ENCODE measurements at regions not wholly inside any gene's neighbourhood (a gene's known extent, or its start where the extent isn't known, plus 50 kb on each side); places are given as distances from the start of the nearest gene placed in this dataset.
"Not testable (repeated sequence)": the region's sequence is repeated elsewhere in the genome, so short reads cannot be mapped to it uniquely, and the experiment has no call there.

- Histone ChIP-seq H3K36me3 (no peaks in the 10 kb centered on the region), H3K4me3 (ENCODE audit: low read depth, low read length) (no peak overlapping the region), H3K4me1 (no peaks in the 10 kb centered on the region), H3K9me3 (no peaks in the 10 kb centered on the region), H3K27me3 (no peaks in the 10 kb centered on the region)
- no peak for TF ChIP-seq CTCF (IDR thresholded peaks at IDR 0.05; ENCODE audit: low read depth, low read length)
- no peak for DNase-seq
These were observed 236.0 kb downstream of the CYRIA start for GRCh38 chr2:16429431-16430145.

DNA sequence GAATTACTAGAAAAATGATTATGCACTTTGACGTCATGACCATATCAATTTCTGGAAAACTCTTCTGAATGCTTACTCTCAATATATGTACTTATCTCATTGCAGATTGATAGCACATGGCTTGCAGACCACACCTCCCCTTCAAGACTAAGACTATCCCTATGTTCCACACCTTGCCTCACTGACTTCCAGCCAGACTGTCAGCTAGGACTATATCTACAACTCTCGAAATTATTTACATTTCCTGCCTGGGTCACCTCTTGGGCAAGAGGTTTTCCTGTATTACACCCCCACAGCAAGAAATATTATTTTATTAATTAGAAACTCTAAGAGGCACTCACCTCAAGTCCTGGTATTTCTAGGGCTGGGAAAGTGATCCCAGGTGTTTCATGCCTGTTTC lies 236.6 kb downstream of the CYRIA start:
- H3K27me3 ChIP-seq, result no peaks in the 10 kb centered on the region
- H3K4me1 ChIP-seq, result no peaks in the 10 kb centered on the region
- no peak for DNase-seq
- TF ChIP-seq CTCF (IDR thresholded peaks at IDR 0.05; ENCODE audit: low read depth, low read length), result no peak
- H3K9me3 ChIP-seq, result no peaks in the 10 kb centered on the region
- no peaks in the 10 kb centered on the region for H3K36me3 ChIP-seq
- no peak overlapping the region for H3K4me3 ChIP-seq (ENCODE audit: low read depth, low read length)

DNA sequence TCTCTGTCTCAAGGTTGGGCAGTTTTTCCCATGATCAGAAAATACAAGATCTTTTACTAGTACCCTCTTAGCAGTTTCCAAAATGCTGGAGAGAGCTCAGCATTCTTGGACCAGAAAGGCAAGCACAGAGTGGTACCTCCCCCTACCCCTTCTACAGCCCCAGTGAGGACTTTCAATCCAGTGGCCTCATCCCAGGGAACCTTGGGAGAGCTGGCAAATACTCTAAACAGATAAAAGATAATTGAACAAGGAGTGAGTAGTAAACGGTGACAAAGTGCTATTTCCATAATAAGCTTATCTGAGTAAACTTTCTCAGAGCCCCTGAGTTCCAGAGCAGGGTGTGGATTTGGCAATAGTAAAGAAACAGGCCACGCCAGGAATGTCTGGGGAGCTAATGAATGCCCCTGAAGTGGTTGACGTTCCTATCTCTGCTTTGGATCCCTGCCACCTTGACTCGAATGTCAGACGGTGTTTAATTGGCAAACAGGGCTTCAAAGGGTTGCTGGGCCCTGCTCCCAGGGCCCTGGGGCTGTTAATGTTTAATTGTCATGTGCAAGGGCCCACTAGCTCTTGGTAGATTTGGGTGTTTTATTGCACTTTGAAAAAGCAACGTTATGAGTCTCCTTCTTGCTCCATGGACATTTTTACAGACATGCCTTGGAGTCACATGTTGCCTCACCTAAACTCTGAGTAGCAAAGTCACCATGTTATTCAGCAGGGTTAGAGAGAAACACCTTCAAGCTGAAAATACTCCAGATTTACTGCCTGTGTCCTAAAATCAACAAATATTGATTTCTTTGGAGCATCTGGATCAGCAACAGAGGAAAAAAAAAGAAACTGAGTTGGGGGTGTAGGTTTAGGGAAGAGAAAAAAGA lies 239.9 kb downstream of the CYRIA start:
- H3K4me3 ChIP-seq (ENCODE audit: low read depth, low read length), result no peak overlapping the region
- no peak for DNase-seq
- H3K9me3 ChIP-seq, result no peaks in the 10 kb centered on the region
- no peaks in the 10 kb centered on the region for H3K4me1 ChIP-seq
- H3K36me3 ChIP-seq, result no peaks in the 10 kb centered on the region
- TF ChIP-seq CTCF (IDR thresholded peaks at IDR 0.05; ENCODE audit: low read depth, low read length), result no peak
- no peaks in the 10 kb centered on the region; the same call in 1 of the 2 replicates for H3K27me3 ChIP-seq

DNA sequence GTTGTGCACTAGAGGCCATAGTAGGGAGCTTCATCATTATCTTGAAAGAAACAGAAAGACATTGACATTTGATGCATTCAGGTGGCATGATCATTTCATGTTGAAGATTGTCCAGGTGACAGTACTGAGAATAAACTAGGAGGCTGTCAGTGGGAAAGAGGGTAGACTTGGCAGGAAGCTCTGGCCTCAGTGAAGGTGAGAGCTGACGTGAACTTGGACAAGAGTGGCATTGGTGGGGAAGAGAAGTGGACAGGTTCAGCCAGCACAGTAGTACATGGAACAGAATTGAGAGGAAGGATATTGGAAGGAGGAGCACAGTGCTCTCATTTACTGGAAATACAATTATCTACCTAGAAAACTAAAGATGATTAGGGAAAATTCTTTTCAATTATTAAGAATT lies 245.2 kb downstream of the CYRIA start:
- DNase-seq, result peak; percentile 93

DNA sequence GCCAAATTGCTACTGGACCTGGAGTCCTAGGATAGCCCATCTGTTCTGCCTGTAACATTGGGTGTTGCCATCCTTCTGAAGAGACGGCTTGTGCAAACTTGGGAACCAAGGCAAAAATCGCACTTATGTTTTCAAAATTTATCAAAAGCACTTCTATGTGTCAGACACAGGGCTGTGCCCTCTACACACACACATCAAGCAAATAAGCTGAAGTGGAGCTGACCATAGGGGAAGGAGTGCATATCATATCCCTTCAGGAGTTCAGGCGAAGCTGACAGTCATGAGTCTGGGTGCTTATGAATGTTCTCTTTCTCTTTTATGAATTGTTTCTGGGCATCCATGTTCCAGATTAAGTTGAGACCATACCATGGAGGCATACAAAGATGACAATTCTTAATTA lies 247.9 kb downstream of the CYRIA start:
- peaks cover 22% of the 10 kb centered on the region for H3K9me3 ChIP-seq
- H3K27me3 ChIP-seq, result peaks cover 31% of the 10 kb centered on the region
- H3K4me1 ChIP-seq, result peaks cover 9% of the 10 kb centered on the region
- no peak for TF ChIP-seq CTCF (IDR thresholded peaks at IDR 0.05; ENCODE audit: low read depth, low read length)
- no peak overlapping the region for H3K4me3 ChIP-seq (ENCODE audit: low read depth, low read length)
- DNase-seq, result peak; percentile 92
- no peaks in the 10 kb centered on the region for H3K36me3 ChIP-seq

More for the DNA sequence above, 245.2 kb downstream of the CYRIA start:
- Histone ChIP-seq H3K4me3 (ENCODE audit: low read depth, low read length) (no peak overlapping the region), H3K27me3 (peaks cover 31% of the 10 kb centered on the region), H3K9me3 (peaks cover 17% of the 10 kb centered on the region), H3K4me1 (no peaks in the 10 kb centered on the region), H3K36me3 (no peaks in the 10 kb centered on the region)
- no peak for TF ChIP-seq CTCF (IDR thresholded peaks at IDR 0.05; ENCODE audit: low read depth, low read length)

- Histone ChIP-seq H3K9me3 (peaks cover 22% of the 10 kb centered on the region), H3K4me3 (ENCODE audit: low read depth, low read length) (no peak overlapping the region), H3K27me3 (peaks cover 31% of the 10 kb centered on the region), H3K36me3 (no peaks in the 10 kb centered on the region), H3K4me1 (peaks cover 16% of the 10 kb centered on the region)
- no peak for TF ChIP-seq CTCF (IDR thresholded peaks at IDR 0.05; ENCODE audit: low read depth, low read length)
- DNase-seq, result peak; percentile 92
These were observed 249.0 kb downstream of the CYRIA start for GRCh38 chr2:16416651-16417050.

DNA sequence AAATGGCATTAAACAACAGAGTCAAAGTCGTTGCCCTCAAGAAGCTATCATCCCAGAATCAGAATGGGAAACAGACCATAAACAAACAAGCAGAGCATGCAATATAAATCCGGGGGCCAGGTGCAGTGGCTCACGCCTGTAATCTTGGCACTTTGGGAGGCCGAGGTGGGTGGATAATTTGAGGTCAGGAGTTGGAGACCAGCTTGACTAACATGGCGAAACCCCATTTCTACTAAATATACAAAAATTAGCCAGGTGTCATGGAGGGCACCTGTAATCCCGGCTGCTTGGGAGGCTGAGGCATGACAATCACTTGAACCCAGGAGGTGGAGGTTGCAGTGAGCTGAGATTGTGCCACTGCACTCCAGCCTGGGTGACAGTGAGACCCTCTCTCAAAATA lies 249.8 kb downstream of the CYRIA start:
- Histone ChIP-seq H3K4me1 (peaks cover 20% of the 10 kb centered on the region), H3K9me3 (peaks cover 28% of the 10 kb centered on the region), H3K27me3 (peaks cover 31% of the 10 kb centered on the region)
- H3K36me3 ChIP-seq; H3K4me3 ChIP-seq (ENCODE audit: low read depth, low read length): not testable (repeated sequence)
- DNase-seq, result peak; percentile 96
